Lung (tissue), 11 donors: ENCODE measurements at regions not wholly inside any gene's neighbourhood (a gene's known extent, or its start where the extent isn't known, plus 50 kb on each side); places are given as distances from the start of the nearest gene placed in this dataset.

Experiments
- ATAC-seq: fragments of 200-7000 bp; cut with Tn5 transposase; one replicate; pipeline ENCODE4 v1.9.1; 2020; ENCODE audit warnings: moderate number of reproducible peaks; ENCODE audit not compliant: insufficient read depth, low FRiP score
- DNase-seq, 3 donors: peaks; one replicate each; pipeline ENCODE4 v3.0.0-alpha.2; 2013 to 2017
- H3K27ac ChIP-seq, 2 donors: one replicate each; pipeline ENCODE4 v1.5.1; 2013; ENCODE audit warnings: mild to moderate bottlenecking in 2 of 2, moderate library complexity in 2 of 2, control low read depth in 1 of 2, inconsistent platforms in 1 of 2, low read depth in 1 of 2, low read length in 1 of 2
- H3K27me3 ChIP-seq, 3 donors: one replicate each; pipeline ENCODE4 v1.5.1; 2013; ENCODE audit warnings: low read length in 2 of 3; ENCODE audit not compliant: control insufficient read depth in 3 of 3, insufficient read depth in 3 of 3
- H3K36me3 ChIP-seq, 4 donors: one replicate each; pipeline ENCODE4 v1.5.1; 2013; ENCODE audit warnings: low read length in 4 of 4, mild to moderate bottlenecking in 1 of 4, moderate library complexity in 1 of 4; ENCODE audit not compliant: control insufficient read depth in 4 of 4, insufficient read depth in 4 of 4
- H3K4me1 ChIP-seq, 5 donors: one replicate each; pipeline ENCODE4 v1.5.1; 2013; ENCODE audit warnings: low read length in 5 of 5, mild to moderate bottlenecking in 2 of 5, moderate library complexity in 1 of 5; ENCODE audit not compliant: control insufficient read depth in 5 of 5, insufficient read depth in 5 of 5
- H3K4me3 ChIP-seq: one replicate; pipeline ENCODE4 v1.5.1; 2013; ENCODE audit warnings: mild to moderate bottlenecking, control low read depth, moderate library complexity
- H3K9ac ChIP-seq, 2 donors: one replicate each; pipeline ENCODE4 v1.5.1; 2013; ENCODE audit warnings: low read length in 2 of 2, control low read depth in 1 of 2; ENCODE audit not compliant: insufficient read depth in 1 of 2
- H3K9me3 ChIP-seq, 4 donors: one replicate each; pipeline ENCODE4 v1.5.1; 2013; ENCODE audit warnings: low read length in 3 of 4, mild to moderate bottlenecking in 1 of 4, moderate library complexity in 1 of 4; ENCODE audit not compliant: control insufficient read depth in 4 of 4, insufficient read depth in 3 of 4
- WGBS, 2 donors: extraction: QIAGEN DNeasy Blood & Tissue Kit; methylation state at CpG; one replicate each; pipeline ENCODE4 v1.1.7; 2013; 5-methylcytosine and 5-hydroxymethylcytosine counted together
- TF ChIP-seq, protein P1 (sequence below): IDR thresholded peaks from 2 replicates; pipeline ENCODE4 v1.5.1; 2012; ENCODE audit warnings: mild to moderate bottlenecking; ENCODE audit errors: control extremely low read depth, extremely low read depth
- donor health status: control.
- donor health status: control.
- donor health status: Bipolar disorder and iron deficiency.
- donor health status: healthy.
- donor health status: DM: yes; HTN: yes; CAD: no.

DNA sequence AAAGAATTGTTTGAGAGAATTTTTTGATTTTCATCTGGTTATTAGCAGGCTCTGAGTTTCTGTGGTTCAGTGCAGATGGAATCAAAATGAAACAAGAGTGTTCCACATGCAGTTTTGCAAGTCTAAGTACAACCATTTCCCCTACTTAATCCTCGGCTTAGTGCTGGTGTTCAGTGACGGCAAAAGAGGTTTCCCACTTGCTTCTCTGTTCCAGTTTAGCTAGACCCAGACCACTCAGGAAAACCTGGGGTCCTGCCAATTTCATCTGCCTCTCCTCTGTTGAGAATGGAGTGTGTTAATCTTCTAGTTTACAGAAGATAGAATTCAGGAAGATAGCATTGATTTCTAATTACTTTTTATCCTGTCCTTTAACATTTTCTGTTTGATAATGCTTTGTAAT lies 996.2 kb upstream of the FANCL start:
- no peak for ATAC-seq
- no peaks in the 10 kb centered on the region for H3K27me3 ChIP-seq
- H3K4me3 ChIP-seq: no peak overlapping the region
- TF ChIP-seq, protein P1, sequence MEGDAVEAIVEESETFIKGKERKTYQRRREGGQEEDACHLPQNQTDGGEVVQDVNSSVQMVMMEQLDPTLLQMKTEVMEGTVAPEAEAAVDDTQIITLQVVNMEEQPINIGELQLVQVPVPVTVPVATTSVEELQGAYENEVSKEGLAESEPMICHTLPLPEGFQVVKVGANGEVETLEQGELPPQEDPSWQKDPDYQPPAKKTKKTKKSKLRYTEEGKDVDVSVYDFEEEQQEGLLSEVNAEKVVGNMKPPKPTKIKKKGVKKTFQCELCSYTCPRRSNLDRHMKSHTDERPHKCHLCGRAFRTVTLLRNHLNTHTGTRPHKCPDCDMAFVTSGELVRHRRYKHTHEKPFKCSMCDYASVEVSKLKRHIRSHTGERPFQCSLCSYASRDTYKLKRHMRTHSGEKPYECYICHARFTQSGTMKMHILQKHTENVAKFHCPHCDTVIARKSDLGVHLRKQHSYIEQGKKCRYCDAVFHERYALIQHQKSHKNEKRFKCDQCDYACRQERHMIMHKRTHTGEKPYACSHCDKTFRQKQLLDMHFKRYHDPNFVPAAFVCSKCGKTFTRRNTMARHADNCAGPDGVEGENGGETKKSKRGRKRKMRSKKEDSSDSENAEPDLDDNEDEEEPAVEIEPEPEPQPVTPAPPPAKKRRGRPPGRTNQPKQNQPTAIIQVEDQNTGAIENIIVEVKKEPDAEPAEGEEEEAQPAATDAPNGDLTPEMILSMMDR: no peak
- 76 to 88% methylated on average over 2 of the region's 2 CpGs for WGBS, 2 donors
- H3K9me3 ChIP-seq: no peaks in the 10 kb centered on the region
- no peaks in the 10 kb centered on the region for H3K4me1 ChIP-seq
- H3K36me3 ChIP-seq: no peaks in the 10 kb centered on the region
- no peak overlapping the region for H3K27ac ChIP-seq
- no peak for DNase-seq
- H3K9ac ChIP-seq: no peak overlapping the region

DNA sequence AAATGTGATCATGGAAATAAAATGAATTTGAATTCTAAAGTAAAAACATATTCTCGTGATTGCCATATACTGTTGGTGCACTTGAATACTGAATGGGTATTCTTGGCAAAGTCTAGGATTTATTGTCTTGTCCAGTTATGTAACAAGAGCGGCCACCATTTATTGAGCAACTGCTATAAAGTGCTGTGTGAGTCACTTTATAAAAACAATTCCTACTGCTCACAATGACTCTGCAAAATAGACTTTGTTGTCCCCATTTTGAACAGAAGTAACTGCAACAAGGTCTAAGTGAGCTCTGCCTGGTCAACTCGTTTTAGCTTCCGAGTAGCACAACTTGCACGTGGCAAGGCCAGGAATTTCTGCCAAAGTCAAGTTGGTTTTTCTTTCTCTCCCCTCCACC lies 995.6 kb upstream of the FANCL start:
- Histone ChIP-seq H3K4me3 (no peak overlapping the region), H3K36me3 (no peaks in the 10 kb centered on the region), H3K27ac (no peak overlapping the region), H3K9ac (no peak overlapping the region), H3K4me1 (no peaks in the 10 kb centered on the region), H3K27me3 (no peaks in the 10 kb centered on the region), H3K9me3 (no peaks in the 10 kb centered on the region)
- 83 to 85% methylated on average over 5 of the region's 5 CpGs for whole genome bisulfite sequencing, 2 donors
- TF ChIP-seq, protein P1: no peak
- no peak for DNase-seq
- ATAC-seq: no peak

DNA sequence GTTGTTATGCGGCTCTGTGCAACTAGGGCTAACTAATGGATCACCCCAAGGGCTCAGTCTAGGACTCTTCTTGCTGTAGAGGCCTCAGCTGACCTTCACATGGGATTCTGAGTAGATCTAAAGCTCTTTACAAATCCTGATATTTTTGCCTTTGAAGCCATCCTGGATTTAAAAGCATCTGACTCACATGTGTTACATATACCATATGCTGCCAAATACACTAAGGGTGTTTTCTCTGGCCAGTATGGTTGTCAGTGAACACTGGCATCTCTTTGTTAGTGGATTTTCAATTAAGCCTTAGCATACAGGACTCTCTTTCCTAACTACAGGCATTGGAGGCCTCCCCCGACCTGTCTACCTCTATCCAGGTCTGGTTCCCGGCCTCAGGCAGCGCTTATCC lies 992.8 kb upstream of the FANCL start:
- no peak for ATAC-seq
- TF ChIP-seq, protein P1: no peak
- no peaks in the 10 kb centered on the region for H3K27me3 ChIP-seq
- WGBS, 2 donors: 96% methylated on average over 4 of the region's 4 CpGs
- H3K36me3 ChIP-seq: no peaks in the 10 kb centered on the region
- DNase-seq: no peak
- no peak overlapping the region for H3K27ac ChIP-seq
- H3K9me3 ChIP-seq: no peaks in the 10 kb centered on the region
- no peak overlapping the region for H3K9ac ChIP-seq
- H3K4me3 ChIP-seq: no peak overlapping the region
- H3K4me1 ChIP-seq: no peaks in the 10 kb centered on the region

DNA sequence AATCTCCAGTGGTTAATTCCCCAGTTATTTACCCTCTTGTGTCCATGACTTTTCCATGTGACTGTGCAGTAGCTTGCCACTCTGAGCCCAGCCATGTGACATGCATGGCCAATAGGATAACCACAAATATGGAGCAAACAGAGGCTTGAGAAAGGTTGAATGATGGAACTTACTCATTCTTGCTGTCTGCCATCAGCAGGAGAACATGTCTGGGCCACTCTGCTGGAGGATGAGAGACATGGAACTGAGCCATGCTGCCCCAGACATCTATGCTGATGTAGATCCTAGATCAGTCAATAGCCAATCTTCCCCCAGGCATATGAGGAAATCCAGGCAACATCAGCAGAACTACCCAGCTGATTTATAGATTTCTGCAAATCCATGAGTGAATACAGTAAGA lies 992.3 kb upstream of the FANCL start:
- Histone ChIP-seq H3K4me3 (no peak overlapping the region), H3K9me3 (no peaks in the 10 kb centered on the region), H3K36me3 (no peaks in the 10 kb centered on the region), H3K27ac (no peak overlapping the region), H3K4me1 (no peaks in the 10 kb centered on the region), H3K27me3 (no peaks in the 10 kb centered on the region), H3K9ac (no peak overlapping the region)
- TF ChIP-seq, protein P1: no peak
- ATAC-seq (no peak), DNase-seq (no peak)
